Gastroesophageal sphincter (tissue), 3 donors: ENCODE measurements at regions not wholly inside any gene's neighbourhood (a gene's known extent, or its start where the extent isn't known, plus 50 kb on each side); places are given as distances from the start of the nearest gene placed in this dataset.

Experiments
- EP300 ChIP-seq: sonication (generic); formaldehyde crosslinking; IDR thresholded peaks from one replicate; pipeline ENCODE4 v1.6.1; 2017; ENCODE audit warnings: antibody characterized with exemption, mild to moderate bottlenecking
- POLR2A ChIP-seq, 2 donors: fragments of 450-650 bp; IDR thresholded peaks; one replicate each; pipeline ENCODE4 v1.6.1; 2017; ENCODE audit warnings: antibody characterized with exemption in 2 of 2, mild to moderate bottlenecking in 2 of 2, moderate library complexity in 1 of 2
- POLR2AphosphoS5 ChIP-seq: sonication (generic); formaldehyde crosslinking; IDR thresholded peaks from one replicate; pipeline ENCODE4 v1.6.1; 2017; ENCODE audit warnings: antibody characterized with exemption
- TF ChIP-seq, protein P1 (sequence below), 4 experiments: fragments of 200-600 bp in 2 of 4; fragments of 450-650 bp in 2 of 4; sonication (generic) in 1 of 4; IDR thresholded peaks; one replicate each; pipeline ENCODE4 v1.5.1; 2017 to 2019; ENCODE audit warnings: antibody characterized with exemption in 4 of 4, mild to moderate bottlenecking in 2 of 4, moderate library complexity in 2 of 4

DNA sequence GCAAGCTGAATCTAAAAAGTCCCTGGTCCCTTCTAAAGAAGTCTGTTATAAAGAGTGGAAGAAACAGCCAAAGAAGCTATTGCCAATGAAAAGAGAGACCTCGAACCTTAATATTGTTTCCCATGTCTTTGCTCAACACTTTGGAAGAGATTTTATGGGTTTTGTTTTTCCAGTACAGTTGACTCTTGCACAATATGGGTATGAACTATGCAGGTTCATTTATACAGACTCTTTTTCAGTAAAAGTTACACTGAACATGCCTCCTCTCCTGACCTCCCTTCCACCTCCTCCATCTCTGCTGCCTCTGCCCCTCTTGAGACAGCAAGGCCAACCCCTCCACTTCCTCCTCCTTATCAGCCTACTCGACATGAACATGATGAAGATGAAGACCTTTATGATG is 332.5 kb downstream of the SETD4 start:
- no peak for TF ChIP-seq EP300
- TF ChIP-seq, protein P1, sequence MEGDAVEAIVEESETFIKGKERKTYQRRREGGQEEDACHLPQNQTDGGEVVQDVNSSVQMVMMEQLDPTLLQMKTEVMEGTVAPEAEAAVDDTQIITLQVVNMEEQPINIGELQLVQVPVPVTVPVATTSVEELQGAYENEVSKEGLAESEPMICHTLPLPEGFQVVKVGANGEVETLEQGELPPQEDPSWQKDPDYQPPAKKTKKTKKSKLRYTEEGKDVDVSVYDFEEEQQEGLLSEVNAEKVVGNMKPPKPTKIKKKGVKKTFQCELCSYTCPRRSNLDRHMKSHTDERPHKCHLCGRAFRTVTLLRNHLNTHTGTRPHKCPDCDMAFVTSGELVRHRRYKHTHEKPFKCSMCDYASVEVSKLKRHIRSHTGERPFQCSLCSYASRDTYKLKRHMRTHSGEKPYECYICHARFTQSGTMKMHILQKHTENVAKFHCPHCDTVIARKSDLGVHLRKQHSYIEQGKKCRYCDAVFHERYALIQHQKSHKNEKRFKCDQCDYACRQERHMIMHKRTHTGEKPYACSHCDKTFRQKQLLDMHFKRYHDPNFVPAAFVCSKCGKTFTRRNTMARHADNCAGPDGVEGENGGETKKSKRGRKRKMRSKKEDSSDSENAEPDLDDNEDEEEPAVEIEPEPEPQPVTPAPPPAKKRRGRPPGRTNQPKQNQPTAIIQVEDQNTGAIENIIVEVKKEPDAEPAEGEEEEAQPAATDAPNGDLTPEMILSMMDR (IDR thresholded peaks at IDR 0.05): no peak
- no peak for TF ChIP-seq POLR2AphosphoS5
- no peak for TF ChIP-seq POLR2A (IDR thresholded peaks at IDR 0.05)
